Mucosa of gallbladder (tissue), 1 donor: ENCODE measurements at regions not wholly inside any gene's neighbourhood (a gene's known extent, or its start where the extent isn't known, plus 50 kb on each side); places are given as distances from the start of the nearest gene placed in this dataset.

ENCODE experiments used
- DNase-seq: peaks from one replicate; pipeline ENCODE4 v3.0.0-alpha.2; 2020; ENCODE audit warnings: low spot score
- donor health status: DM: no; HTN: no; CAD: no.

- DNase-seq: no peak
Measured at GRCh38 chr9:84583866-84584265, 85.7 kb upstream of the NTRK2 start.

GRCh38 chr9:84586662-84587061 lies 82.9 kb upstream of the NTRK2 start:
- no peak for DNase-seq

- no peak for DNase-seq
Measured at GRCh38 chr9:84587153-84587552, 82.4 kb upstream of the NTRK2 start.

- no peak for DNase-seq
Measured at GRCh38 chr9:84589542-84589941, 80.0 kb upstream of the NTRK2 start.

- no peak for DNase-seq
Measured at GRCh38 chr9:84590706-84591105, 78.8 kb upstream of the NTRK2 start.

- DNase-seq: no peak
Measured at GRCh38 chr9:84592918-84593317, 76.6 kb upstream of the NTRK2 start.

- no peak for DNase-seq
Measured at GRCh38 chr9:84593352-84593751, 76.2 kb upstream of the NTRK2 start.

GRCh38 chr9:84597131-84597530 lies 72.4 kb upstream of the NTRK2 start:
- no peak for DNase-seq

- no peak for DNase-seq
Measured at GRCh38 chr9:84598921-84599636, 70.5 kb upstream of the NTRK2 start.

- DNase-seq: no peak
Measured at GRCh38 chr9:84600739-84601138, 68.8 kb upstream of the NTRK2 start.

- DNase-seq: no peak
Measured at GRCh38 chr9:84604223-84604622, 65.3 kb upstream of the NTRK2 start.

GRCh38 chr9:84609779-84610178 lies 59.8 kb upstream of the NTRK2 start:
- no peak for DNase-seq

GRCh38 chr9:84613431-84613830 lies 56.1 kb upstream of the NTRK2 start:
- no peak for DNase-seq

GRCh38 chr9:84615544-84615943 lies 54.0 kb upstream of the NTRK2 start:
- DNase-seq: no peak

- no peak for DNase-seq
Measured at GRCh38 chr9:84617411-84618029, 52.0 kb upstream of the NTRK2 start.
